ENCODE measurements at regions not wholly inside any gene's neighbourhood (a gene's known extent, or its start where the extent isn't known, plus 50 kb on each side); places are given as distances from the start of the nearest gene placed in this dataset.

- no peak for TF ChIP-seq CTCF (IDR thresholded peaks at IDR 0.05)
- TF ChIP-seq POLR2A (IDR thresholded peaks at IDR 0.05): no peak
Measured at GRCh38 chr4:189396435-189396834, 544.2 kb upstream of the FRG1 start.

Measured in lower leg skin (tissue), 3 donors.